ENCODE measurements at regions not wholly inside any gene's neighbourhood (a gene's known extent, or its start where the extent isn't known, plus 50 kb on each side); places are given as distances from the start of the nearest gene placed in this dataset. TPM values are rescaled to one million over a fixed set of nuclear protein-coding genes. Genes with fewer than 3 reads are reported as not detected.

DNA sequence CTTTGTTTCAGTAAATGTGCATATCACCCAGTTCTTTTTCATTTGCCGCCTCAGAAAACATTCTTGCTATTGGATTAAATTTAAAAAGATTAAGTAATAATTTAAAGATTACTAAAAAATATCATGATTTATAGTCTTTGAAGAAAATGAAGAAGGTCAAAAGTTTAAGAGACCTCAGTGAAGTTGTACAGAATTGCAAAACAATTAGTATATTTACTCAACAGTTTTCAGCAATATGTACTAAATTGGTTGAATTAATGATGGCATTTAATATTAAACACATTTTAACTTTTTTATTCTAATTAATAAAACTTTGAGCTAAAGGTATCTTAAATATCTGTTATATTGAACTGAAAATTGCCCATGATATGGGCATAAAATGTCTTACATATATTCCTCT is 49.9 kb upstream of the KLF6 start:
- DNase-seq (ENCODE audit: low spot score), result no peak

Small RNA genes in the stretch of these regions (small RNA-seq; reads per million reads assigned to genes)
- gene MIR6078 (not detected), gene RNU6-163P (not detected)
